SK-N-SH treated with all-trans-retinoic acid at 6 μM for 48 hours (cell line): ENCODE measurements at regions not wholly inside any gene's neighbourhood (a gene's known extent, or its start where the extent isn't known, plus 50 kb on each side); places are given as distances from the start of the nearest gene placed in this dataset.

Experiments
- ATAC-seq: fragments of 200-7000 bp; cut with Tn5 transposase; 3 replicates; pipeline ENCODE4 v1.9.1; 2020; ENCODE audit warnings: mild to moderate bottlenecking, moderate library complexity
- ARNTL ChIP-seq: fragments of 450-650 bp; formaldehyde crosslinking; IDR thresholded peaks from 2 replicates; pipeline ENCODE4 v1.5.0; 2020; ENCODE audit warnings: low read depth, mild to moderate bottlenecking, moderate library complexity, borderline replicate concordance
- BACH2 ChIP-seq: fragments of 250-450 bp; sonication (Bioruptor Pico); IDR thresholded peaks from 2 replicates; pipeline ENCODE4 v1.9.0; 2021; ENCODE audit warnings: mild to moderate bottlenecking, borderline replicate concordance
- CSDC2 ChIP-seq: fragments of 250-450 bp; sonication (Bioruptor Pico); IDR thresholded peaks from 2 replicates; pipeline ENCODE4 v1.5.0; 2020; ENCODE audit warnings: mild to moderate bottlenecking, moderate library complexity
- GLIS3 ChIP-seq: fragments of 250-450 bp; sonication (Bioruptor Pico); IDR thresholded peaks from 2 replicates; pipeline ENCODE4 v1.5.0; 2020; ENCODE audit warnings: mild to moderate bottlenecking, moderate library complexity
- ISL1 ChIP-seq: fragments of 250-450 bp; sonication (Bioruptor Pico); IDR thresholded peaks from 2 replicates; pipeline ENCODE4 v2.1.2; 2022; ENCODE audit warnings: mild to moderate bottlenecking, moderate library complexity
- OSR1 ChIP-seq: fragments of 250-450 bp; sonication (Bioruptor Pico); IDR thresholded peaks from 2 replicates; pipeline ENCODE4 v1.8.0; 2022; ENCODE audit warnings: moderate library complexity, mild to moderate bottlenecking, inconsistent platforms
- PPARA ChIP-seq: fragments of 250-450 bp; sonication (Bioruptor Pico); IDR thresholded peaks from 2 replicates; pipeline ENCODE4 v1.5.0; 2020; ENCODE audit warnings: mild to moderate bottlenecking, borderline replicate concordance
- RARB ChIP-seq: fragments of 250-450 bp; sonication (Bioruptor Pico); IDR thresholded peaks from 2 replicates; pipeline ENCODE4 v1.8.0; 2021; ENCODE audit warnings: mild to moderate bottlenecking, moderate library complexity
- SNAI2 ChIP-seq: fragments of 250-450 bp; sonication (Bioruptor Pico); IDR thresholded peaks from 2 replicates; pipeline ENCODE4 v1.5.0; 2020; ENCODE audit warnings: mild to moderate bottlenecking, moderate library complexity
- TCF4 ChIP-seq: fragments of 250-450 bp; sonication (Bioruptor Pico); IDR thresholded peaks from 2 replicates; pipeline ENCODE4 v1.8.0; 2021; ENCODE audit warnings: mild to moderate bottlenecking, moderate library complexity, borderline replicate concordance
- TOX ChIP-seq: fragments of 250-450 bp; sonication (Bioruptor Pico); IDR thresholded peaks from 2 replicates; pipeline ENCODE4 v1.8.0; 2021; ENCODE audit warnings: mild to moderate bottlenecking, moderate library complexity, borderline replicate concordance
- ZC3H10 ChIP-seq: fragments of 250-450 bp; sonication (Bioruptor Pico); IDR thresholded peaks from 2 replicates; pipeline ENCODE4 v1.5.1; 2021; ENCODE audit warnings: mild to moderate bottlenecking, moderate library complexity
- ZFP3 ChIP-seq: fragments of 250-450 bp; sonication (Bioruptor Pico); IDR thresholded peaks from 2 replicates; pipeline ENCODE4 v1.5.0; 2020; ENCODE audit warnings: mild to moderate bottlenecking, moderate library complexity
- ZFP30 ChIP-seq: fragments of 450-650 bp; formaldehyde crosslinking; IDR thresholded peaks from 2 replicates; pipeline ENCODE4 v1.5.0; 2022; ENCODE audit warnings: mild to moderate bottlenecking, moderate library complexity
- ZNF70 ChIP-seq: fragments of 450-650 bp; formaldehyde crosslinking; IDR thresholded peaks from 2 replicates; pipeline ENCODE4 v1.5.0; 2020; ENCODE audit warnings: mild to moderate bottlenecking, moderate library complexity
- ZNF8 ChIP-seq: fragments of 450-650 bp; formaldehyde crosslinking; IDR thresholded peaks from 2 replicates; pipeline ENCODE4 v1.5.0; 2020; ENCODE audit warnings: mild to moderate bottlenecking, moderate library complexity
- TF ChIP-seq, protein P1 (sequence below): fragments of 250-450 bp; sonication (Bioruptor Pico); IDR thresholded peaks from 2 replicates; pipeline ENCODE4 v1.8.0; 2020; ENCODE audit warnings: mild to moderate bottlenecking, moderate library complexity, borderline replicate concordance
- TF ChIP-seq, protein P2 (sequence below): fragments of 250-450 bp; sonication (Bioruptor Pico); IDR thresholded peaks from 2 replicates; pipeline ENCODE4 v1.5.0; 2020; ENCODE audit warnings: mild to moderate bottlenecking, moderate library complexity
- TF ChIP-seq, protein P3 (sequence below): fragments of 250-450 bp; sonication (Bioruptor Pico); IDR thresholded peaks from 2 replicates; pipeline ENCODE4 v1.8.0; 2021; ENCODE audit warnings: low read depth, mild to moderate bottlenecking, moderate library complexity, borderline replicate concordance
- TF ChIP-seq, protein P4 (sequence below): fragments of 250-450 bp; sonication (Bioruptor Pico); IDR thresholded peaks from 2 replicates; pipeline ENCODE4 v1.5.1; 2020; ENCODE audit warnings: low read depth, mild to moderate bottlenecking, moderate library complexity

DNA sequence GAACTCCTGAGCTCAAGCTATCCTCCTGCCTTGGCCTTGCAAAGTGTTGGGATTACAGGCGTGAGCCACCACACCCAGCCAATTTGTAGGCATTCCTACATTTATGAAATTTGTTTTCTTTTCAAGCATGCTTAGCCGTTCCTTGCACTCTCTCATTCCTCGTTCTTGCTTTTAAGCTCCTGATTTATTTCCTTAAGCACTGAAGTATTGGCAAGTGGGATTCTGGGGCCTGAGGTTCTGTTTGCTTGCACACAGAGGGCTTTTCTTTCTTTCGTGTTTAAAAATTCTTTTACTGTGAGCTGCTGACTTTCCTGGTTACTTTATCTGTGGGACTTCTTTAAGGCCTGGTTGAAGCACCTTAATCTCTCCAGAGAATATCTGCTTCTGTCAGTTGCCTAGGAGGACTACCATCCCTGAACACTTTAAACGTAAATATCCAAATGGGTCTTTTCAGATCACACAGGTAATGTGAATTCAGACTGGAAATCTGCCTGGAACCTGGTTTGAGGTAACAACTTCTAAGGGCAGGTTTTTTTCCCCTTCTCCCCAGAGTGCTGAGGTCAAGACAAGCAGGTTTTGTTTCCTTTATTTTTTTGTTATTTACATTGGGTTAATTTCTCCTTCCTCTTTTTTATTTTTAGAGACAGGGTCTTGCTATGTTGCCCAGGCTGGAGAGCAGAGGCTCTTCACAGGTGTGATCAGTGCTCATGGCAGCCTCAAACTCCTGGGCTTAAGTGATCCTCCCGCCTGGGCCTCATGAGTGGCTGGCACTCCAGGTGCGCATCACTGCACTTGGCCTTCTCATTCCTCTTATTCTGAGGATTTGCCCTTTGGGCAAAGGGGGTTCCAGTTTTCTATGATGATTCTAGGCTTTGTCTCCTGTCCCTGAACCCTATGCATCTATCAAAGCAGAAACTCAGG lies 102.9 kb downstream of the PFKFB3 start:
- no peak for ATAC-seq
- TF ChIP-seq ZNF8 (CRISPR knock-in tag) = no peak
- TF ChIP-seq ZFP30 = no peak

DNA sequence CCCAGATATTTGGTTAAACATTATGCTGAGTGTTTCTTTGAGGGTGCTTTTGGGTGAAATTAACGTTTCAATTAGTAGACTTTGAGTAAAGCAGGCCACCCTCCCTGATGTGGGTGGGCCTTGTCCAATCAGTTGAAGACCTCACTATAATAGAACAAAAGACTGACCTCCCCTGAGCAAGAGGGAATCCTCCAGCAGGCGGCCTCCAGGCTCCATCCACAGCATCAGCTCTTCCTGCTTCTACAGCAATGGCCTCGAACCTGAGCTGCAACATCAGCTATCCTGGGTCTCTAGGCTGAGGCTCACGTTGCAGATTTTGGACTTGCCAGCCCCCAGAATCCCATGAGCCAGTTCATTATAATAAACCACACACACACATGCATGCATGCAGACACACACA lies 104.2 kb downstream of the PFKFB3 start:
- no peak for TF ChIP-seq TOX (CRISPR knock-in tag)
- TF ChIP-seq GLIS3 (CRISPR knock-in tag) = no peak
- TF ChIP-seq PPARA (CRISPR knock-in tag) = no peak
- no peak for TF ChIP-seq RARB (CRISPR knock-in tag)
- TF ChIP-seq CSDC2 (CRISPR knock-in tag) = no peak
- TF ChIP-seq TCF4 (CRISPR knock-in tag) = no peak
- TF ChIP-seq, protein P1, sequence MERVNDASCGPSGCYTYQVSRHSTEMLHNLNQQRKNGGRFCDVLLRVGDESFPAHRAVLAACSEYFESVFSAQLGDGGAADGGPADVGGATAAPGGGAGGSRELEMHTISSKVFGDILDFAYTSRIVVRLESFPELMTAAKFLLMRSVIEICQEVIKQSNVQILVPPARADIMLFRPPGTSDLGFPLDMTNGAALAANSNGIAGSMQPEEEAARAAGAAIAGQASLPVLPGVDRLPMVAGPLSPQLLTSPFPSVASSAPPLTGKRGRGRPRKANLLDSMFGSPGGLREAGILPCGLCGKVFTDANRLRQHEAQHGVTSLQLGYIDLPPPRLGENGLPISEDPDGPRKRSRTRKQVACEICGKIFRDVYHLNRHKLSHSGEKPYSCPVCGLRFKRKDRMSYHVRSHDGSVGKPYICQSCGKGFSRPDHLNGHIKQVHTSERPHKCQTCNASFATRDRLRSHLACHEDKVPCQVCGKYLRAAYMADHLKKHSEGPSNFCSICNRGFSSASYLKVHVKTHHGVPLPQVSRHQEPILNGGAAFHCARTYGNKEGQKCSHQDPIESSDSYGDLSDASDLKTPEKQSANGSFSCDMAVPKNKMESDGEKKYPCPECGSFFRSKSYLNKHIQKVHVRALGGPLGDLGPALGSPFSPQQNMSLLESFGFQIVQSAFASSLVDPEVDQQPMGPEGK (CRISPR knock-in tag) = no peak
- no peak for TF ChIP-seq ZFP3 (CRISPR knock-in tag)
- TF ChIP-seq SNAI2 = no peak
- TF ChIP-seq, protein P2, sequence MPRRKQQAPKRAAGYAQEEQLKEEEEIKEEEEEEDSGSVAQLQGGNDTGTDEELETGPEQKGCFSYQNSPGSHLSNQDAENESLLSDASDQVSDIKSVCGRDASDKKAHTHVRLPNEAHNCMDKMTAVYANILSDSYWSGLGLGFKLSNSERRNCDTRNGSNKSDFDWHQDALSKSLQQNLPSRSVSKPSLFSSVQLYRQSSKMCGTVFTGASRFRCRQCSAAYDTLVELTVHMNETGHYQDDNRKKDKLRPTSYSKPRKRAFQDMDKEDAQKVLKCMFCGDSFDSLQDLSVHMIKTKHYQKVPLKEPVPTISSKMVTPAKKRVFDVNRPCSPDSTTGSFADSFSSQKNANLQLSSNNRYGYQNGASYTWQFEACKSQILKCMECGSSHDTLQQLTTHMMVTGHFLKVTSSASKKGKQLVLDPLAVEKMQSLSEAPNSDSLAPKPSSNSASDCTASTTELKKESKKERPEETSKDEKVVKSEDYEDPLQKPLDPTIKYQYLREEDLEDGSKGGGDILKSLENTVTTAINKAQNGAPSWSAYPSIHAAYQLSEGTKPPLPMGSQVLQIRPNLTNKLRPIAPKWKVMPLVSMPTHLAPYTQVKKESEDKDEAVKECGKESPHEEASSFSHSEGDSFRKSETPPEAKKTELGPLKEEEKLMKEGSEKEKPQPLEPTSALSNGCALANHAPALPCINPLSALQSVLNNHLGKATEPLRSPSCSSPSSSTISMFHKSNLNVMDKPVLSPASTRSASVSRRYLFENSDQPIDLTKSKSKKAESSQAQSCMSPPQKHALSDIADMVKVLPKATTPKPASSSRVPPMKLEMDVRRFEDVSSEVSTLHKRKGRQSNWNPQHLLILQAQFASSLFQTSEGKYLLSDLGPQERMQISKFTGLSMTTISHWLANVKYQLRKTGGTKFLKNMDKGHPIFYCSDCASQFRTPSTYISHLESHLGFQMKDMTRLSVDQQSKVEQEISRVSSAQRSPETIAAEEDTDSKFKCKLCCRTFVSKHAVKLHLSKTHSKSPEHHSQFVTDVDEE (CRISPR knock-in tag) = no peak
- TF ChIP-seq ARNTL (CRISPR knock-in tag) = no peak
- no peak for ATAC-seq

DNA sequence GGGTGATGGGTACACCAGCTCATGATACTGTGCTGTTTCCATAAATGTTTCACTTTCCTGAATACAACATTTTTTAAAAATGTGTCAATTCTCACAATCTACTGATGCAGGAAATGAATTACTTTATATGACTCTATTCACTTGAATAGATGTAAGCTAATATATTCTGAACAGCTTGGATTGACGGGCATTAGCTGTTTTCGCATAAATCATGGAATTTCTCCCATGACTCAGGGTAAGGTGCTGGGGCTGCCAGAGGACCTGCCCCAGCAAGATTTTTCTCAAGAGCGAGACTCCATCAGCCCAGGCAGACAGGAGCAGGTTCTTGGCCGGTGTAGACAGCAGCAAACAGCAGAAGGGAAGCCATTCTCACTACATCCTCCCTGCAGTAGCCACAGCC lies 107.1 kb downstream of the PFKFB3 start:
- TF ChIP-seq ZC3H10 (CRISPR knock-in tag) (no peak), RARB (CRISPR knock-in tag) (no peak), CSDC2 (CRISPR knock-in tag) (no peak), ISL1 (no peak), ARNTL (CRISPR knock-in tag) (no peak), BACH2 (CRISPR knock-in tag) (no peak), OSR1 (CRISPR knock-in tag) (no peak), ZNF8 (CRISPR knock-in tag) (no peak), ZNF70 (CRISPR knock-in tag) (no peak), SNAI2 (no peak), ZFP30 (no peak)
- TF ChIP-seq, protein P1 (CRISPR knock-in tag) = no peak
- TF ChIP-seq, protein P3, sequence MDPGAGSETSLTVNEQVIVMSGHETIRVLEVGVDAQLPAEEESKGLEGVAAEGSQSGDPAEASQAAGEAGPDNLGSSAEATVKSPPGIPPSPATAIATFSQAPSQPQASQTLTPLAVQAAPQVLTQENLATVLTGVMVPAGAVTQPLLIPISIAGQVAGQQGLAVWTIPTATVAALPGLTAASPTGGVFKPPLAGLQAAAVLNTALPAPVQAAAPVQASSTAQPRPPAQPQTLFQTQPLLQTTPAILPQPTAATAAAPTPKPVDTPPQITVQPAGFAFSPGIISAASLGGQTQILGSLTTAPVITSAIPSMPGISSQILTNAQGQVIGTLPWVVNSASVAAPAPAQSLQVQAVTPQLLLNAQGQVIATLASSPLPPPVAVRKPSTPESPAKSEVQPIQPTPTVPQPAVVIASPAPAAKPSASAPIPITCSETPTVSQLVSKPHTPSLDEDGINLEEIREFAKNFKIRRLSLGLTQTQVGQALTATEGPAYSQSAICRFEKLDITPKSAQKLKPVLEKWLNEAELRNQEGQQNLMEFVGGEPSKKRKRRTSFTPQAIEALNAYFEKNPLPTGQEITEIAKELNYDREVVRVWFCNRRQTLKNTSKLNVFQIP (CRISPR knock-in tag) = no peak
- ATAC-seq = no peak

DNA sequence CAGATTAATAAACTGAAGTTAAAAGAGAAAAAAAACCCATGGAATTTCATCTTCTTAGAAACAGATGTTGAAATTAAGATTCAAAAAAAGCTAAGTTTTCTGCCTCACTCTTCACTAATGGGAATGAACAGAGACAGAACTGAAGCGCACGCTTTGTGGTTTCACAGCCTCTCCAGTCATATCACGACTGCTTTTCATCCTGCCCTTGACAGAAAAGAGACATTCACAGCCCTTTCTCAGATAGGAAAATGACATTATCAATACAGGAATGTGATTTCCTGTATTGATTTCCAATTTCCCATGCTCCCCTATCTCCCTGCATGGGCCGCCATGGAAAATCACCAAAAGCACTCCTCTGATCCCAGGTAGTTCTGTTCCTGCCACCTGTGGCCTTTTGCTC lies 108.2 kb downstream of the PFKFB3 start:
- ATAC-seq = no peak
- no peak for TF ChIP-seq ZFP3 (CRISPR knock-in tag)
- TF ChIP-seq ZC3H10 (CRISPR knock-in tag) = no peak
- TF ChIP-seq GLIS3 (CRISPR knock-in tag) = no peak
- TF ChIP-seq, protein P4, sequence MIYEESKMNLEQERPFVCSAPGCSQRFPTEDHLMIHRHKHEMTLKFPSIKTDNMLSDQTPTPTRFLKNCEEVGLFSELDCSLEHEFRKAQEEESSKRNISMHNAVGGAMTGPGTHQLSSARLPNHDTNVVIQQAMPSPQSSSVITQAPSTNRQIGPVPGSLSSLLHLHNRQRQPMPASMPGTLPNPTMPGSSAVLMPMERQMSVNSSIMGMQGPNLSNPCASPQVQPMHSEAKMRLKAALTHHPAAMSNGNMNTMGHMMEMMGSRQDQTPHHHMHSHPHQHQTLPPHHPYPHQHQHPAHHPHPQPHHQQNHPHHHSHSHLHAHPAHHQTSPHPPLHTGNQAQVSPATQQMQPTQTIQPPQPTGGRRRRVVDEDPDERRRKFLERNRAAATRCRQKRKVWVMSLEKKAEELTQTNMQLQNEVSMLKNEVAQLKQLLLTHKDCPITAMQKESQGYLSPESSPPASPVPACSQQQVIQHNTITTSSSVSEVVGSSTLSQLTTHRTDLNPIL = no peak
- TF ChIP-seq, protein P3 (CRISPR knock-in tag) = no peak
- TF ChIP-seq, protein P1 (CRISPR knock-in tag) = no peak
